Myocyte (in vitro differentiated cells): ENCODE measurements at regions not wholly inside any gene's neighbourhood (a gene's known extent, or its start where the extent isn't known, plus 50 kb on each side); places are given as distances from the start of the nearest gene placed in this dataset.
"Not testable (repeated sequence)": the region's sequence is repeated elsewhere in the genome, so short reads cannot be mapped to it uniquely, and the experiment has no call there.

ENCODE experiments used
- DNase-seq: peaks from one replicate; pipeline ENCODE4 v3.0.0-alpha.2; 2012; ENCODE audit warnings: low read depth

DNA sequence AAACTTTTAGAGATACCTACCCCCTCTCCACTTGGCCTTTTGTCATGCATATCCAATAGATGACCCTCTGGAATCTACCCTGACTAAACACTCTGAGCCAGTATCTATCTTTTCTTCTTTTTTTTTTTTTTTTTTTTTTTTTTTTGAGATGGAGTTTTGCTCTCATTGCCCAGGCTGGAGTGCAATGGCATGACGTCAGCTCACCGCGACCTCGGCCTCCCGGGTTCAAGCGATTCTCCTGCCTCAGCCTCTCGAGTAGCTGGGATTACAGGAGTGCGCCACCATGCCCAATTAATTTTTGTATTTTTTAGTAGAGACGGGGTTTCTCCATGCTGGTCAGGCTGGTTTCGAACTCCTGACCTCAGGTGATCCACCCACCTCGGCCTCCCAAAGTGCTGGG is 50.8 kb upstream of the GRIN2B start:
- DNase-seq: not testable (repeated sequence)

DNA sequence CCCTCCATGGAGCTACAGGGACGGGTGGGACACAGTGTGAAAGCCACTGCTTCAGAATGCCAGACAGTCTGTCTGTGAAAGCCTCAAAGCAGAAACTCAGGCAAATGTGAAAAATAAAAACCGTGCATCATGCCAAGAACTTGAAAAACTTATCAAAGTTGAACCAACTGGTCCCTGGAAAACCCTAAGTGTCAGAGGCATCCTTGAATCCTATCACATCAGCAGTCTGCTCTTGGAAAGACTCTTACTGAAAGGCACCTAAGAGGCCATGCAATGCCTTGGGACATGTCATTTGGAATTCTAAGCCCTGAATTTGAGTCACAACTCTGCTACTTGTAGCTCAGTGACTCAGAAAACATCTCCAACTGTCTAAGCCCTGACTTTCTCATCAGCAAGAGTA is 62.4 kb upstream of the GRIN2B start:
- DNase-seq: no peak

DNA sequence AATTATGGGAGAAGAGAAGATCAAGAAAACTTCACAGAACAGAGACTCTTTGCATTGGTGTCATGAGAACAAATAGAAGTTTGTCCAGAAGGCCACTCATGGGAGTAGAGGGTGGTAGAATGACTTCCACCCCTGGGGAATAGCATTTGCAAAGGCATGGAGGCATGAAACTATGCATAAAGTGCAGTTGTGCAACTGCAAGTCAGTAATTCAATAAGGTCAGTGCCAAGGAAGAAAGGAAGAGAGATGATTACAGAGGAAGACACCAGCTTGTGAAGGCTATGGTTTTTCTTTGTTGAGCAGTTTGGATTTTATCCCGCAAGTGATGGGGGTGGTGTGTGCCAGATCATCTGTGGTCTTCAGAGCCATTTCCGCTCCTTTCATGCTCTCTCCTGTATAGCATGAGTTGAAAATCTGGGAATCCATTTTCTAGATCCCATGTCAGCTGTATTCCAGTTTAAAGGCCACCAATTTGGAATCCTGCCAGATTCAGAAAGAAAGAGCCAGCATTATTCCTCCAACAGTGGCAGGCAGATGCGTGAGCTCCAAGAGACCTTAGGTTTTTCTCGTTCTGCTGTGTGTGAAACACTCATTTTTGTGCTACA is 67.6 kb upstream of the GRIN2B start:
- no peak for DNase-seq

DNA sequence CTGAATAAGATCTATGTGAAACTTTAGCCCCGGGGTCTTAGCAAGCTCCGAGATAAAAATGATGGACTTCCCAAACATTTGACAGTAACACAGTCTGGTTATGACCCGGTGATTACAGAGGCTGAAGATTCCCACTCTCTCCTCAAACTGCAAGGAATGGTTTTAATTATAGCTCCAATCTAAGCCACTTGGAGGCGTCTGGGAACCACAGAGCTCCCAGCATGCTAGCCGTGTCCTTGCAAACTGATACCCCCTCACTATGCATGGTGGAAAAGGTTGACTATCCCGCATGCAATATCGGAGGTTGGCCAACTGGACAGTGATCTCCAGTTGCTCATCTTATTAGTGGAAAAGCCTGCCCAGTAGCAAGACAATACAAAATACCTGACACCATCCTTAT is 76.5 kb upstream of the GRIN2B start:
- no peak for DNase-seq

DNA sequence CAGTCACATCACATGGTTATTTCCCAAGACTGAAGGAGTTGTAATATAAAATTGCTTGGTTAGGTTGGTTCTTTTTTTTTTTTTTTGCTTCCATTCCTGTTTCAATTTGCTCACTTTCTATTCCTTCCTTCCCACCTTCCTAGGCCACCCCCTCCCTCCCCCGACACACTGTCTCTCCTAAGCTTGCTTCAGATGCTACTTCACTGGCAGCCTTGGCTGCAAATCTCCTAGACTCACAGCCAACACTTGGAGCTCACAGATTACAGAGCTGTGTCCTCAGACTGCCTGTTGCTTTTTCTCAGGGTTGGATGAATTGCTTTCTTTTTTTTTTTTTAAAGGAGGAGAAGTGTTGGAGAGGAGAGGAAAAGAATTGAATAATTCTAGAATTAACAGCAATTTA is 77.3 kb upstream of the GRIN2B start:
- DNase-seq: no peak

DNA sequence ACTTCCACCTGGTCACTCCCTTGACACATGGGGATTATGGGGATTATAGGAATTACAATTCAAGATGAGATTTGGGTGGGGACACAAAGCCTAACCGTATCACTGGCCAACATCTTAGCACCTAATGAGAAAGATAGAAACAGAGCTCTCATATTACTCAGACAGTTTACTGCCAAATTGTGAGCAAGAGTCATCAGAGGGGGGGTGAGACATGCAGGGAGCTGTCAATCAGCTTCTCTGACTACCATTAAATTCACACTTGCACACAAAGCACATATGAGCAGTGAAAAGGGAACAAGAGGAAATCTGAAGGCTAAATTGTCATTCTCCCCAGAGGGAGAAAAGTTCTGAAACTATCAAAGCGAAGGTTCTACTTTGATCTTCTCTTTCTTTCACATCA is 78.1 kb upstream of the GRIN2B start:
- DNase-seq: no peak

DNA sequence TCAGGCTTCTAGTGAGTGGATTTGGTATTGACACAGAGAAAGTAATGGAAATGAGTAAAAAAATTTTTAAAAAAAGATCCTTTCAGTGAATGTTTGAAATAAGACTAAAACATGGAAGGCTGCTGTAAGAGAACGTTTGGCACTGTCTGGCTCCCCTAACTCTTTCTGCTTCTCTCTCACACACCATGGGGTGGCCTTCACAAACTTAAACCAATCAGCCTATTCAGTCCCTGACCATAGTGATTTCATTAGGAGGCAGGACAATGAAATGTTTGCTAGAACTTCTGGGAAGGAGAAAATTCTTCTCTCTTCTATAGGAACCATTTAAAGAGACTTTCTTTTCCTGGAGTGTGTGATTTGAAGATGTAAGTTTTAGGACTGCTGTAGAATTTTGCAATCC is 84.2 kb upstream of the GRIN2B start:
- DNase-seq: no peak

DNA sequence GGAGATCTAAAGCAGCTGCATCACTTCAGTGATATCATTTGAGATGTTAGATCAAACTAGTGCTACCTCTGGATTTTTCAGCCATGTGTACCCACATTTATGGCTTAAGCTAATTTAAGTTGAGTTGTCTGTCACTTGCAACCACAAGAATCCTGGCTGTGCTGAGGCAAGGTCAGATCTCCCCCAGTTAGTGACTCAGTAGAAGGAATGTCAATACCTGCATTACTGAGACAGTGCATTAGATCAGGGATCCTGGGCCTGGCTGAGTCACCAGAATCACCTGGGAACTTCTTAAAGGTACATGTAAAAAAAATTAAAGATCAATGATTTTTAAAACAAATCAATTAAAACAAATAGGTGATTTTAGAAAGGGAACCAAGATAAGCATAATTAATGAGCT is 84.6 kb upstream of the GRIN2B start:
- no peak for DNase-seq

DNA sequence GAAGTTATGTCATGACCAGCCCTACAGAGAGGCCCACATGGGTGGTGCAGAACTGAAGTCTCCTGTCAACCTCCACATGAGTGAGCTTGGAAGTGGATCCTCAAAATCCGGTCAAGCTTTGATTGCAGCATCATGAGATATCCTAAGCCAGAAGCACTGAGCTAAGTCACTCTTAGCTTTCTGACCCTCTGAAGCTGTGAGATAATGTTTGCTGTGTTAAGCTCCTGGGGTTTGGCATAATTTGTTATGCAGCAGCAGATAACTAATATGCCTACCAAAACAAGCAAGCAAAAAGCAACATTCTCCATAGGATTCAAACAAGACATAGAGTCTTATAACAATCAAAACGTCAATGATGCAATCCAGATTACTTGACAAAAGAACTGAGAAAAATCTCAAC is 87.6 kb upstream of the GRIN2B start:
- no peak for DNase-seq

DNA sequence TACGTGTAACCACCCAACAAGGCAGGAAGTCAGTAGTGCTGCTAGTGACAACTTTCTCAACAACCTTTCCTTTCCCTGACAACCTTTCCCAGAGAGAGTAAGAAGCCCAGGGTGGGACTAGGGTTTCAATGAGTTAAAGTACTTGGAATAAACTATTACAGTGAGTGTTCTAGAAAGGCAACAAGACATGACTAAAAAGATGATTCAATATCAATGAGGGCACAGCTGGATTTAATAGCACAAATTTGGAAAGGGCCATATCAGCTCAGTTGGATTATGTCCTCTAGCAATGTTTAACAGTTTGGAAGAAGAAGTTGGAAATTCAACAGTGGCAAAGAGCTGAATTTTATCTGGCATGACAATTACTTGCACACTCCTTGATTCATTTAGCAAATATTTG is 90.4 kb upstream of the GRIN2B start:
- DNase-seq: no peak

DNA sequence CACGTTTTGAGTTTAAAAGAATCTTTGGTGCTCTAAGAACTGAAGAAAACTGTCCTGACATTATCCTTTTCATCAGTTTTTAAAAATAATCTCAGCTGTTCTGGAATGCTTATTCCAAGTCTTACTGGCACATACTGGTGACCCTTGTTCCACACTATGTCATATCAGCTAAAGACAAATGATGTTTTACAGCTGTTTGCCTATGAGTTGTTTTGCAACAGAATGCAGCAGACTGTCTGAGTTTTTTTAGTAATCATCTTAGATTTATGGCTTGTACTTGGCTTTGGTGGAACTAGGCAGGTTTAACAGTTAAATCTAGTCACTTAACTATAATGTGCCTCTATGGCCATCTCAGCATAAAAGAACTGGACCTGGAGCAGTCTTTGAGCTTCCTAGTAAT is 91.6 kb upstream of the GRIN2B start:
- DNase-seq: no peak

DNA sequence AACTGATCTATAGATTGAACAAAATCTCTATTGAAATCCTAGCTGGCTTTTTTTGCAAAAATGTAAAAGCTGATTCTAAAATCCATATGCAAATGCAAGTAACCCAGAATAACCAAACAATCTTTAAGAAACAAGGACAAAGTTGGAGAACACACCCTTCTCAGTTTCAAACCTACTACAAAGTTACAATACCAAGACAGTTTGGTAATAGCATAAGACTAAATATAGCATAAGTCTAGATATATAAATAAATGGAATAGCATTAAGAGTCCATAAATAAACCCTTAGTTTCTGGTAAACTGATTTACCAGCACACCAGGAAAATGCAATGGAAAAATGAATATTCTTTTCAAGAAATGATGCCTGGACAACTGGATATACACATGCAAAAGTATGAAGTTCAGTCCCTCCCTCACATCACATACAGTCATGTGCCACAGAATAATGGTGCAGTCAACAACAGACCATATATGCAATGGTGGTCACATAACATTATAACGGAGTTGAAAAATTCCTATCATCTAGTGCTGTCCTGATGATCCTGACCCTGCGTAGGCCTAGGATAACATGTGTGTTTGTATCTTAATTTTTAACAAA is 94.5 kb upstream of the GRIN2B start:
- no peak for DNase-seq

DNA sequence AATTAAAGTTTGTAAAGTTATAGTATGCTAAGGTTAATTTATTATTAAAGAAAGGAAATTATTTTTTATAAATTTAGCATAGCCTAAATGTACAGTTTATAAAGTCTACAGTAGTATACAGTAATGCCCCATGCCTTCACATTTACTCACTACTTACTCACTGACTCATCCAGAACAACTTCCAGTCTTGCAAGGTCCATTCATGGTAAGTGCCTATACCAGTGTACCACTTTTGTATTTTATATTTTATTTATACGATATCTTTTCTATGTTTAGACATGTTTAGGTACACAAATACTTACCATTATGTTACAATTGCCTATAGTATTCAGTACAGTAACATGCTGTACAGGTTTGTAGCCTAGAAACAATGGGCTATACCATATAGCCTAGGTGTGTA is 95.1 kb upstream of the GRIN2B start:
- DNase-seq: no peak

DNA sequence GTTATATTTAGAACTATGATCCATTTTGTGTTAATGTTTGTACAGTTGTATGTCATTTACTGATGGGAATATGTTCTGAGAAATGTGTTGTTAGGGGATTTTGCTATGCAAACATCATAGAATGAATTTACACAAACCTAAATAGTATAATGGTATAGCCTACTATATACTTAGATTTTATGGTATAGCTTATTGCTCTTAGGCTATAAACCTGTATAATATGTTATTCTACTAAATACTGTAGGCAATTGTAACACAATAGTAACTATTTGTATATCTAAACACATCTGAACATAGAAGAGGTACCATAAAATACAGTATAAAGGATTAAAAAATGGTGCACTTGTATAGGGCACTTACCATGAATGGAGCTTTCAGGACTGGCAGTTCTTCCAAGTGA is 105.4 kb upstream of the GRIN2B start:
- no peak for DNase-seq

DNA sequence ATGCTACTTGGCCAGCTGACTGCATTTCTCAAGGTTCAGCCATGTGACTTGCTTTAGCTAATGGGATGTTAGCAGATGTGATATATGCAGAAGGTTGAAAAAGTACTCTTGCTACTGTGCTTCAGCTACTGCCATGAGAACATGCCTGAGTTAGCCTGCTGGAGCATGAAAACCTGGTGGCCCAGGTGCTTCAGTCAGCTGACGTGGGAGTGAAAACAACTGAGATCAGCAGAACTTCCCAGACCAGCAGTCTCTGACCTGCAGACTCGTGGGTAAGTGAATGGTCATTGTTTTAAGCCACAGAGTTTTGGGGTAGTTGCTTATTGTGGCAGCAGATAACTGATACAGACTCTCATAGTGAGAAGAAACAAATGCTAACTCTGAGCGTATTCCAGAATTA is 118.6 kb upstream of the GRIN2B start:
- no peak for DNase-seq

DNA sequence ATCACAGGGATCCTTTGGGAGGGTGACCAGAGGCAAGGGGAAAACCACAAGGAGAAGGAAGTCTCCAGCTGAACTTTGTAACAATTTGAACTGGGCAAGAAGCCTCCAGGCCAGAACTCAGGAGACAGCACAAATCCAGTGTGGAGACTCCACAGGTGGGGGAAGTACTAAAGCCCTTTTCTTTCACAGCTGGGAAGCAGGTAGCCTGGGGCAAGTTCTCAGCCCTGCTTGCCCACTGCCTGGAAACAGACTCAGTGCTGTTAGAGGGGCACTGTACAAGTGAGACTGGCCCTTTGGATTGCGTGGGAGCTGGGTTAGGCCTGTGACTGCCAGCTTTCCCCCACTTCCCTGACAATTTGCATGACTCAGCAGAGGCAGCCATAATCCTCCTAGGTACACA is 120.2 kb upstream of the GRIN2B start:
- DNase-seq: not testable (repeated sequence)

DNA sequence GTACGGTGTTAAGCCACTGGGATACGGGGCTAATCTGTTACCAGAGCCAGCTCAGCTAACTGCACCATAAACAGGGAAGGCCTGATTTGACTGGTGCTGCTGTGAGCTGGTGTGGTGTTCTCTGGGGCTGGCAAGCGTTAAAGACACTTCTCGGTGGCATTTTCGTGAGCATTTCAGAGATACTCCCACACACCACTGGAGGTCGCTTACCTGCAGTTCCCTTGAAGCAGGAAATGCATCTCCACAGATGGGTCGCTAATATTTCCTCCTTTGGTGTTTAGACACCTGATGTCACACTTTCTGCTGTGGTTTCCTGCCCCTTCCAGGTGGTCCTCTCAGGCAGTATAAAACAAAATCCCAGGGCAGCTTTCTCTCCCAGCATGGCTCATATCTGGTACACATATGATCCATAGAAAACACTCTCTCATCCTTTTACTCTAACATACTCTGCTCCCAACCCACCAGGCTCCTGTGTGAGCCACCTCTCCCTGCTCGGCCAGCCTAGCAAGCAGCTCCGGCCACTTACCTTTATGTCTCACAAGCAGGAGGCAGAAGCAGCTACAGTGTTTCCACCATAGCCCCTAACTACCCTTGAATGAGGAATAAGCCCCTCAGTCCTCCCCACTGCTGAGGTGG is 129.9 kb upstream of the GRIN2B start:
- no peak for DNase-seq

DNA sequence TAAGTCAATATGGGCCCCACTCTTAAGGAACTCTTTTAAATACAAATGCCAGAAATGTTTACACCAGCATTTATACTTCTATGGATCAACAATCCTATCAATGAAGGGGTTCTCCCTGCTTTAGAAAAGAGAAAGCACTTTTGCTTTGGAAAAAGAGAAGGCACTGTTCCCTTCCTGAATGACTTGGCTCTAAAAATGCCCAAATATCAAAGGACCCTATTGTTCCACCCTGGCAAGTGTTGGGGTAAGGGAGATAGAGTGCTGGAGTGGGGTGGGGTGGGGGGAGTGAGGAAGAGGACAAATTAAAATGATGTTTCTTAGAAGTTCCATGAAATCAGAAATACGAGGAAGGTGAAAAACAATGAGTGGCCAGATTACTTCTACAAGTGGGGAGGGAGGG is 131.6 kb upstream of the GRIN2B start:
- no peak for DNase-seq

DNA sequence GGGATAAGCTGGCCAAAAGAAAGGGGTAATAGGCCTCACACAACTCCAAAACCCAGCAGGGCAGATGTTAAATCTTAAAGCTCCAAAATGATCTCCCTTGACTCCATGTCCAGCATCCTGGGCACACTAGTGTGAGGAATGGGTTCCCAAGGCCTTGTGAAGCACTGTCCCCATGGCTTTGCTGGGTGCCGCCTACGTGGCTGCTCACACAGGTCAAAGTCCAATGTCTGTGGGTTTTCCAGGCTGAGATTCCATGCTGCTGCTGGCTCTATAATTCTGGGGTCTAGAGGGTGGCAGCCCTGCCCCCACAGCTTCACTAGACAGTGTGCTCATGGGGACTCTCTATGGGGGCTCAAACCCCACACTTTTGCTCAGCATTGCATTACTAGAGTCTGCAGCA is 145.3 kb upstream of the GRIN2B start:
- no peak for DNase-seq

DNA sequence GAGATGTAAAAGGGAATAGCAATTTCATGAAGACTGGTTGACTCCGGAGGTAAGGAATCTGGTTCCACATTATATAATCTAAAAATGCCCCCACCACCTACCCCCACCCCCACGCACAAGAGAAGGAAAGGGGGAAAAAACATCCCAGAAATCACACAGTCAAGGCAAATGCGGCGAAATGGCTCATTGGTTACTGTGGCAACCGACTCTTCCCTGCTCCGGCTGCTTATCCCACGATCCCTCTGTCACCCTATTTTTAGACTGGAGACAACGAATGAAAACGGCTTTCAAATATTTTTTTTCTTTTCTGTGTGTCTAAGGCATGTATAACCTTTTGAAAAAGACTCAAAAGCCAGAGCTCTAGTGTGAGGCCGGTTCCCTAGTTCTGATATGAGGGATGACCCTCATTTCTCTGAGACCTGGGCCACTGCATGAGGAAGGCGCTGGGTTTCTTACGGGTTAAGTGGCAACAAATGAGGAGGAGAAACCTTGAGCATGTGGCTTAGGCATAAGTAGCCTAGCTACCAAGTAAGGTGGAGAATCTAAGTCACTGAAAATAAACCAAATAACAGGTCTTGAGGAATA is 148.3 kb upstream of the GRIN2B start:
- no peak for DNase-seq

DNA sequence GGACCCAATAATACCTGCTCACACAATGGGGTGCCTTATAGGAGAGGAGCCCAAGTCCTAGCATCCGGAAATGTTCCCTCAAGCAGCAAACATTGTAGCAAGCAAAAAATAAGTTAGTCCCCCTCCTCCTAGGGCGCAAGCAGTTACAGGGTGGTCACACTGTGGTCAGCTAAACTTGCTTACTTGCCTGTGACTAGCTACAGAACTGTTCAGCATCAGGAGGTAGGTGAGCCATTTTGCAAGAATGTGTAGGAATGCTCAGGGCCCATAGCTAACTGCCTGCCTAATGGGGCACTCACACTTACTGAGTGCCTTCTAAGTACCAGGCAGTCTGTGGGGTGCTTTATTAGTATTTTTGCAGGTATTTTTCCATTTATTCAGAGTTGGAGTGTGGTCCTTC is 154.6 kb upstream of the GRIN2B start:
- DNase-seq: no peak

DNA sequence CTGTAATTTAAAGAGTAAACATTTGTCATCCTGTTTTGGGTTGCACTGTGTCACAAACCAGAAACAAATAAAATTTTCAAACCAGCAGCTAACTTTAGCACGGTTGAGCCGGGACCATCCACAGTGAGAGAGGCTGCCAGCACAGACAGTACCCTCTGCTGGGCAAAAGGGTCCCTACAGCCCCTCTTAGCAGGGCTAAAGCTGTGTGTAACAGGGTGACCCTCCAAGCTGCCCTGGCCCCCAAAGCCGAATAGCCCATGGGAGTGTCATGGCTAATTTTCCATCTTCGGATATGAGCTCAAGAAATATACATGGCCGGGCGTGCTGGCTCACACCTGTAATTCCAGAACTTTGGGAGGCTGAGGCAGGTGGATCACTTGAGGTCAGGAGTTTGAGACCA is 157.1 kb upstream of the GRIN2B start:
- no peak for DNase-seq
